DOHH2 (cell line): ENCODE measurements at regions not wholly inside any gene's neighbourhood (a gene's known extent, or its start where the extent isn't known, plus 50 kb on each side); places are given as distances from the start of the nearest gene placed in this dataset.
"Not testable (repeated sequence)": the region's sequence is repeated elsewhere in the genome, so short reads cannot be mapped to it uniquely, and the experiment has no call there.

Experiments used
- H3F3A ChIP-seq: fragments of 200-600 bp; sonication (generic), shearing (Covaris generic); 2 replicates; pipeline ENCODE4 v1.6.0; 2016; ENCODE audit warnings: antibody characterized with exemption, mild to moderate bottlenecking; ENCODE audit not compliant: control insufficient read depth, insufficient read depth
- H3K27ac ChIP-seq: fragments of 200-600 bp; sonication (generic); 2 replicates; pipeline ENCODE4 v1.5.1; 2014; ENCODE audit warnings: low read depth, mild to moderate bottlenecking, low read length, moderate library complexity
- H3K27me3 ChIP-seq: fragments of 200-600 bp; sonication (generic); 2 replicates; pipeline ENCODE4 v1.6.1; 2014; ENCODE audit warnings: mild to moderate bottlenecking, low read length, mixed read lengths; ENCODE audit not compliant: control insufficient read depth
- H3K36me3 ChIP-seq: fragments of 200-600 bp; sonication (generic); 2 replicates; pipeline ENCODE4 v1.6.1; 2014; ENCODE audit warnings: mild to moderate bottlenecking, low read length, moderate library complexity, mixed read lengths; ENCODE audit not compliant: control insufficient read depth
- H3K4me1 ChIP-seq: fragments of 200-600 bp; sonication (generic); 2 replicates; pipeline ENCODE4 v1.6.1; 2014; ENCODE audit warnings: mild to moderate bottlenecking, low read length, mixed read lengths; ENCODE audit not compliant: control insufficient read depth
- H3K4me2 ChIP-seq: fragments of 200-600 bp; sonication (generic); 2 replicates; pipeline ENCODE4 v1.6.0; 2014; ENCODE audit warnings: mild to moderate bottlenecking, low read length, moderate library complexity
- H3K4me3 ChIP-seq: fragments of 200-600 bp; sonication (generic); 2 replicates; pipeline ENCODE4 v1.5.1; 2014; ENCODE audit warnings: mild to moderate bottlenecking, low read length, mixed read lengths
- H3K79me2 ChIP-seq: fragments of 200-600 bp; sonication (generic); 2 replicates; pipeline ENCODE4 v1.6.1; 2014; ENCODE audit warnings: mild to moderate bottlenecking, low read length, mixed read lengths; ENCODE audit not compliant: control insufficient read depth
- H3K9me2 ChIP-seq: fragments of 200-600 bp; sonication (generic); replicated peaks from 2 replicates; pipeline ENCODE4 v1.6.1; 2014; ENCODE audit warnings: mild to moderate bottlenecking, low read length, mixed read lengths; ENCODE audit not compliant: control insufficient read depth
- H3K9me3 ChIP-seq: fragments of 200-600 bp; sonication (generic); 2 replicates; pipeline ENCODE4 v1.6.1; 2014; ENCODE audit warnings: antibody characterized with exemption, low read length, mixed read lengths; ENCODE audit not compliant: control insufficient read depth, insufficient read depth
- H4K20me1 ChIP-seq: fragments of 200-600 bp; sonication (generic); 2 replicates; pipeline ENCODE4 v1.6.0; 2014; ENCODE audit warnings: low read depth, mild to moderate bottlenecking, antibody characterized with exemption, low read length, moderate library complexity; ENCODE audit not compliant: control insufficient read depth, insufficient read depth
- EZH2phosphoT487 ChIP-seq: fragments of 200-600 bp; sonication (generic); IDR thresholded peaks from 2 replicates; pipeline ENCODE4 v1.6.1; 2017; ENCODE audit warnings: borderline replicate concordance, mild to moderate bottlenecking, antibody characterized with exemption, low read length, moderate library complexity, mixed read lengths
- TF ChIP-seq, protein P1 (sequence below): fragments of 200-600 bp; sonication (generic); IDR thresholded peaks from one replicate; pipeline ENCODE4 v1.5.1; 2014; ENCODE audit warnings: antibody characterized with exemption, mild to moderate bottlenecking, low read depth, low read length; ENCODE audit not compliant: poor library complexity, severe bottlenecking

- no peak overlapping the region for H3K4me2 ChIP-seq
- no peaks in the 10 kb centered on the region for H4K20me1 ChIP-seq
- H3K79me2 ChIP-seq, result no peaks in the 10 kb centered on the region
- H3K27me3 ChIP-seq, result no peaks in the 10 kb centered on the region
- H3K36me3 ChIP-seq, result no peaks in the 10 kb centered on the region
- no peaks in the 10 kb centered on the region for H3K9me3 ChIP-seq
- H3K9me2 ChIP-seq, result no peaks in the 10 kb centered on the region
- TF ChIP-seq, protein P1, sequence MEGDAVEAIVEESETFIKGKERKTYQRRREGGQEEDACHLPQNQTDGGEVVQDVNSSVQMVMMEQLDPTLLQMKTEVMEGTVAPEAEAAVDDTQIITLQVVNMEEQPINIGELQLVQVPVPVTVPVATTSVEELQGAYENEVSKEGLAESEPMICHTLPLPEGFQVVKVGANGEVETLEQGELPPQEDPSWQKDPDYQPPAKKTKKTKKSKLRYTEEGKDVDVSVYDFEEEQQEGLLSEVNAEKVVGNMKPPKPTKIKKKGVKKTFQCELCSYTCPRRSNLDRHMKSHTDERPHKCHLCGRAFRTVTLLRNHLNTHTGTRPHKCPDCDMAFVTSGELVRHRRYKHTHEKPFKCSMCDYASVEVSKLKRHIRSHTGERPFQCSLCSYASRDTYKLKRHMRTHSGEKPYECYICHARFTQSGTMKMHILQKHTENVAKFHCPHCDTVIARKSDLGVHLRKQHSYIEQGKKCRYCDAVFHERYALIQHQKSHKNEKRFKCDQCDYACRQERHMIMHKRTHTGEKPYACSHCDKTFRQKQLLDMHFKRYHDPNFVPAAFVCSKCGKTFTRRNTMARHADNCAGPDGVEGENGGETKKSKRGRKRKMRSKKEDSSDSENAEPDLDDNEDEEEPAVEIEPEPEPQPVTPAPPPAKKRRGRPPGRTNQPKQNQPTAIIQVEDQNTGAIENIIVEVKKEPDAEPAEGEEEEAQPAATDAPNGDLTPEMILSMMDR, result no peak
- TF ChIP-seq EZH2phosphoT487, result no peak
- H3K27ac ChIP-seq, result no peak overlapping the region
- no peak overlapping the region for H3K4me3 ChIP-seq
- H3F3A ChIP-seq, result no peaks in the 10 kb centered on the region
- no peaks in the 10 kb centered on the region for H3K4me1 ChIP-seq
Observed at GRCh38 chr1:221246628-221247415, 367.6 kb downstream of the HLX start.

DNA sequence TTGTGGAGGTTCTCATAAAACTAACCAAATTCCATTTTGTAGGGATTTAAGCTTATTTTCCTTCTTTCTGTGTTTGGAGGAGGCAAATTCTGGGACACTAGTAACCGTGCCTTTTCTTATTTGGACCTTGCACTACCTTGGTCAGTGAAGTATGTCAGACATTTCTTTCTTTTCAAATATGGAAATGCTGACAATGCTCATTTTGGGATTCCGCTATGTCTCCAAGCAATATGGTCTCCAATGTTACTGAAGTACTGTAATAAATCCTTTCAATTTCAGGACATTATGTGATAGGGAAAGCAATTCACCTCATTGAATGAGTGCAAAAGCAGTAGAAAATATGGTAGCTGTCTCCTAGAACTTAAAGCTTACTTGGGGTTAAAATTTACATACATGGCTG lies 372.3 kb downstream of the HLX start:
- Histone ChIP-seq H3F3A (no peaks in the 10 kb centered on the region), H3K4me2 (no peak overlapping the region), H3K79me2 (no peaks in the 10 kb centered on the region), H3K27ac (no peak overlapping the region), H3K4me3 (no peak overlapping the region), H3K9me2 (no peaks in the 10 kb centered on the region), H3K4me1 (no peaks in the 10 kb centered on the region), H3K27me3 (no peaks in the 10 kb centered on the region), H3K36me3 (no peaks in the 10 kb centered on the region), H3K9me3 (no peaks in the 10 kb centered on the region), H4K20me1 (no peaks in the 10 kb centered on the region)
- no peak for TF ChIP-seq EZH2phosphoT487
- TF ChIP-seq, protein P1, result no peak

- no peaks in the 10 kb centered on the region for H3K36me3 ChIP-seq
- H3K79me2 ChIP-seq, result no peaks in the 10 kb centered on the region
- no peak overlapping the region for H3K4me2 ChIP-seq
- no peaks in the 10 kb centered on the region for H3K9me2 ChIP-seq
- no peaks in the 10 kb centered on the region for H3K27me3 ChIP-seq
- no peak overlapping the region for H3K4me3 ChIP-seq
- H4K20me1 ChIP-seq, result no peaks in the 10 kb centered on the region
- no peaks in the 10 kb centered on the region for H3K4me1 ChIP-seq
- H3K27ac ChIP-seq, result no peak overlapping the region
- H3K9me3 ChIP-seq, result no peaks in the 10 kb centered on the region
- H3F3A ChIP-seq, result no peaks in the 10 kb centered on the region
- TF ChIP-seq, protein P1, result no peak
- TF ChIP-seq EZH2phosphoT487, result no peak
Observed at GRCh38 chr1:221254813-221255212, 375.6 kb downstream of the HLX start.

GRCh38 chr1:221256773-221257172 lies 377.5 kb downstream of the HLX start:
- TF ChIP-seq, protein P1, result no peak
- TF ChIP-seq EZH2phosphoT487, result no peak

DNA sequence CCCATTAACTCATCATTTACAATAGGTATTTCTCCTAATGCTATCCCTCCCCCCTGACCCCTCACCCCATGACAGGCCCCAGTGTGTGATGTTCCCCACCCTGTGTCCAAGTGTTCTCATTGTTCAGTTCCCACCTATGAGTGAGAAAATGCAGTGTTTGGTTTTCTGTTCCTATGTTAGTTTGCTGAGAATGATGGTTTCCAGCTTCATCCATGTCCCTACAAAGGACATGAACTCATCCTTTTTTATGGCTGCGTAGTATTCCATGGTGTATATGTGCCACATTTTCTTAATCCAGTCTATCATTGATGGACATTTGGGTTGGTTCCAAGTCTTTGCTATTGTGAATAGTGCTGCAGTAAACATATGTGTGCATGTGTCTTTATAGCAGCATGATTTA lies 378.3 kb downstream of the HLX start:
- not testable (repeated sequence) for H4K20me1 ChIP-seq, H3K36me3 ChIP-seq, H3K27ac ChIP-seq, H3K27me3 ChIP-seq, H3F3A ChIP-seq, H3K4me2 ChIP-seq, H3K79me2 ChIP-seq, H3K9me2 ChIP-seq, H3K4me1 ChIP-seq, H3K9me3 ChIP-seq, H3K4me3 ChIP-seq

More at GRCh38 chr1:221256773-221257172, 377.5 kb downstream of the HLX start:
- Histone ChIP-seq H4K20me1 (no peaks in the 10 kb centered on the region), H3K4me3 (no peak overlapping the region), H3K36me3 (no peaks in the 10 kb centered on the region), H3F3A (no peaks in the 10 kb centered on the region), H3K79me2 (no peaks in the 10 kb centered on the region), H3K9me2 (no peaks in the 10 kb centered on the region), H3K27me3 (no peaks in the 10 kb centered on the region), H3K27ac (no peak overlapping the region), H3K9me3 (no peaks in the 10 kb centered on the region), H3K4me2 (no peak overlapping the region), H3K4me1 (no peaks in the 10 kb centered on the region)
